Cardiac muscle cell (in vitro differentiated cells and primary cell): ENCODE measurements at regions not wholly inside any gene's neighbourhood (a gene's known extent, or its start where the extent isn't known, plus 50 kb on each side); places are given as distances from the start of the nearest gene placed in this dataset.
"Not testable (repeated sequence)": the region's sequence is repeated elsewhere in the genome, so short reads cannot be mapped to it uniquely, and the experiment has no call there.

Experiments
- DNase-seq, 2 donors: peaks; one replicate each; pipeline versions ENCODE4 v3.0.0 to v3.0.0-alpha.2; 2010 to 2017; ENCODE audit warnings: low read depth in 1 of 2, low spot score in 1 of 2
- H3K27ac ChIP-seq: fragments of 200-600 bp; sonication (generic); 2 replicates; pipeline ENCODE4 v1.5.1; 2016
- H3K27me3 ChIP-seq: fragments of 200-600 bp; sonication (generic); 2 replicates; pipeline ENCODE4 v1.6.0; 2016; ENCODE audit warnings: control low read depth
- H3K36me3 ChIP-seq: fragments of 200-600 bp; sonication (generic); 2 replicates; pipeline ENCODE4 v1.5.1; 2016; ENCODE audit warnings: control low read depth
- H3K4me1 ChIP-seq: fragments of 200-600 bp; sonication (generic); 2 replicates; pipeline ENCODE4 v1.8.1; 2017; ENCODE audit warnings: low read depth, mild to moderate bottlenecking, mixed run types
- H3K4me3 ChIP-seq: fragments of 200-600 bp; sonication (generic); 2 replicates; pipeline ENCODE4 v1.5.1; 2016; ENCODE audit warnings: mild to moderate bottlenecking
- H3K9me3 ChIP-seq: fragments of 200-600 bp; sonication (generic); 2 replicates; pipeline ENCODE4 v1.5.1; 2017; ENCODE audit warnings: low read depth, mild to moderate bottlenecking, control low read depth
- CTCF ChIP-seq: IDR thresholded peaks from 2 replicates; pipeline ENCODE4 v1.5.1; 2012; ENCODE audit warnings: low read depth, mild to moderate bottlenecking, low read length

- Histone ChIP-seq H3K4me1 (no peaks in the 10 kb centered on the region), H3K36me3 (no peaks in the 10 kb centered on the region), H3K27me3 (no peaks in the 10 kb centered on the region), H3K4me3 (no peak overlapping the region), H3K27ac (no peak overlapping the region), H3K9me3 (no peaks in the 10 kb centered on the region)
- DNase-seq, result peak in 1 of 2 donors; percentile 32
- no peak for TF ChIP-seq CTCF
Observed at GRCh38 chr13:80931118-80931517, 590.2 kb upstream of the SPRY2 start.

GRCh38 chr13:80928241-80928640, 587.3 kb upstream of the SPRY2 start:
- Histone ChIP-seq H3K27ac (no peak overlapping the region), H3K4me3 (no peak overlapping the region), H3K4me1 (peaks cover 3% of the 10 kb centered on the region), H3K9me3 (no peaks in the 10 kb centered on the region), H3K27me3 (no peaks in the 10 kb centered on the region), H3K36me3 (no peaks in the 10 kb centered on the region)
- no peak for TF ChIP-seq CTCF
- DNase-seq, result no peak

- not testable (repeated sequence) for H3K27ac ChIP-seq, H3K4me3 ChIP-seq, H3K9me3 ChIP-seq, H3K27me3 ChIP-seq, DNase-seq, H3K4me1 ChIP-seq, H3K36me3 ChIP-seq
Observed at GRCh38 chr13:80926024-80926423, 585.1 kb upstream of the SPRY2 start.

- peaks cover 3% of the 10 kb centered on the region for H3K4me1 ChIP-seq
- peak in 1 of 2 donors; percentile 83 for DNase-seq
- H3K9me3 ChIP-seq, result no peaks in the 10 kb centered on the region
Observed at GRCh38 chr13:80924596-80924995, 583.7 kb upstream of the SPRY2 start.

GRCh38 chr13:80923907-80924306, 583.0 kb upstream of the SPRY2 start:
- no peaks in the 10 kb centered on the region for H3K9me3 ChIP-seq
- no peak overlapping the region for H3K27ac ChIP-seq
- peak; percentile 28 to 33 for DNase-seq
- no peaks in the 10 kb centered on the region for H3K36me3 ChIP-seq
- TF ChIP-seq CTCF, result peak; percentile 22
- H3K4me1 ChIP-seq, result peaks cover 3% of the 10 kb centered on the region
- H3K27me3 ChIP-seq, result no peaks in the 10 kb centered on the region
- H3K4me3 ChIP-seq, result no peak overlapping the region

More at GRCh38 chr13:80924596-80924995, 583.7 kb upstream of the SPRY2 start:
- no peaks in the 10 kb centered on the region for H3K36me3 ChIP-seq
- no peak overlapping the region for H3K4me3 ChIP-seq
- H3K27ac ChIP-seq, result no peak overlapping the region
- TF ChIP-seq CTCF, result no peak
- H3K27me3 ChIP-seq, result no peaks in the 10 kb centered on the region

- Histone ChIP-seq H3K27me3 (no peaks in the 10 kb centered on the region), H3K9me3 (no peaks in the 10 kb centered on the region), H3K4me1 (peaks cover 3% of the 10 kb centered on the region), H3K36me3 (no peaks in the 10 kb centered on the region), H3K4me3 (no peak overlapping the region), H3K27ac (no peak overlapping the region)
- peak in 1 of 2 donors; percentile 27 for DNase-seq
- TF ChIP-seq CTCF, result no peak
Observed at GRCh38 chr13:80921971-80922370, 581.0 kb upstream of the SPRY2 start.
